Tibial nerve (tissue), 4 donors: ENCODE measurements at regions not wholly inside any gene's neighbourhood (a gene's known extent, or its start where the extent isn't known, plus 50 kb on each side); places are given as distances from the start of the nearest gene placed in this dataset.

Experiments
- DNase-seq, 2 donors: peaks; one replicate each; pipeline ENCODE4 v3.0.0-alpha.2; 2019; ENCODE audit warnings: low spot score in 2 of 2
- H3K27ac ChIP-seq, 4 donors: fragments of 200-600 bp; sonication (generic) in 3 of 4; one replicate each; pipeline ENCODE4 v1.5.1; 2017 to 2019; ENCODE audit warnings: mild to moderate bottlenecking in 1 of 4
- H3K27me3 ChIP-seq, 2 donors: fragments of 200-600 bp; sonication (generic) in 1 of 2; one replicate each; pipeline versions ENCODE4 v1.5.1 to v1.6.0; 2017 to 2019
- H3K36me3 ChIP-seq, 3 donors: fragments of 200-600 bp; sonication (generic); one replicate each; pipeline ENCODE4 v1.5.1; 2018 to 2019
- H3K4me1 ChIP-seq, 4 donors: fragments of 200-600 bp; sonication (generic) in 3 of 4; one replicate each; pipeline ENCODE4 v1.5.1; 2017 to 2019
- H3K4me3 ChIP-seq, 4 donors: fragments of 200-600 bp; sonication (generic) in 3 of 4; one replicate each; pipeline ENCODE4 v1.5.1; 2017 to 2019; ENCODE audit warnings: mild to moderate bottlenecking in 1 of 4, moderate library complexity in 1 of 4
- H3K9me3 ChIP-seq, 4 donors: fragments of 200-600 bp; sonication (generic) in 3 of 4; one replicate each; pipeline ENCODE4 v1.5.1; 2017 to 2019
- CTCF ChIP-seq, 5 experiments: fragments of 200-600 bp in 3 of 5; fragments of 450-650 bp in 2 of 5; sonication (generic) in 3 of 5; IDR thresholded peaks; one replicate each; pipeline ENCODE4 v1.5.1; 2016 to 2019; ENCODE audit warnings: antibody characterized with exemption in 5 of 5, mild to moderate bottlenecking in 3 of 5, moderate library complexity in 2 of 5
- EP300 ChIP-seq, 2 donors: sonication (generic); formaldehyde crosslinking; IDR thresholded peaks; one replicate each; pipeline ENCODE4 v1.6.1; 2017; ENCODE audit warnings: antibody characterized with exemption in 2 of 2, mild to moderate bottlenecking in 1 of 2
- POLR2A ChIP-seq, 2 donors: fragments of 450-650 bp; IDR thresholded peaks; one replicate each; pipeline ENCODE4 v1.6.1; 2017; ENCODE audit warnings: antibody characterized with exemption in 2 of 2, mild to moderate bottlenecking in 2 of 2, moderate library complexity in 2 of 2
- WGBS, 2 donors: methylation state at CpG; one replicate each; pipeline ENCODE4 v1.1.5; 2018; 5-methylcytosine and 5-hydroxymethylcytosine counted together

GRCh38 chr9:20014168-20014567 lies 225.3 kb upstream of the SLC24A2 start:
- Histone ChIP-seq H3K9me3 (no peaks in the 10 kb centered on the region), H3K27ac (no peak overlapping the region), H3K4me1 (no peaks in the 10 kb centered on the region), H3K4me3 (no peak overlapping the region), H3K27me3 (no peaks in the 10 kb centered on the region), H3K36me3 (no peaks in the 10 kb centered on the region)
- TF ChIP-seq CTCF (IDR thresholded peaks at IDR 0.05) (no peak), POLR2A (IDR thresholded peaks at IDR 0.05) (no peak), EP300 (IDR thresholded peaks at IDR 0.05) (no peak)
- no peak for DNase-seq
- WGBS, 2 donors, result 54 to 56% methylated on average over 4 of the region's 4 CpGs

DNA sequence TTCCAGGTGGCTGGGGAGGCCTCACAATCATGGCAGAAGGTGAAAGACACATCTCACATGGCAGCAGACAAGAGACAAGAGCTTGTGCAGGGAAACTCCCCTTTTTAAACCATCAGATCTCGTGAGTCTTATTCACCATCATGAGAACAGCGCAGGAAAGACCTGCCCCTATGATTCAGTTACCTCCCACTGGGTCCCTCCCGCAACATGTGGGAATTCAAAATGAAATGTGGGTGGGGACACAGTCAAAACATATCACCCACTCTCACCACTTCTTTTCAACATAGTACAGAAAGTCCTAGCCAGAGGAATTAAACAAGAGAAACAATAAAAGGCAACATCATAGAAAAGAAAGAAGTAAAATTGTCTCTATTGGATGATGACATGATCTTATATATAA lies 223.4 kb upstream of the SLC24A2 start:
- H3K27ac ChIP-seq, result no peak overlapping the region
- H3K4me1 ChIP-seq, result no peaks in the 10 kb centered on the region
- DNase-seq, result no peak
- no peak for TF ChIP-seq POLR2A (IDR thresholded peaks at IDR 0.05)
- WGBS, 2 donors, result 87 to 88% methylated on average over 3 of the region's 3 CpGs
- H3K4me3 ChIP-seq, result no peak overlapping the region
- H3K27me3 ChIP-seq, result no peaks in the 10 kb centered on the region
- no peaks in the 10 kb centered on the region for H3K9me3 ChIP-seq
- no peaks in the 10 kb centered on the region for H3K36me3 ChIP-seq

- WGBS, 2 donors, result 87 to 94% methylated on average over 2 of the region's 2 CpGs
- no peaks in the 10 kb centered on the region for H3K9me3 ChIP-seq
- TF ChIP-seq POLR2A (IDR thresholded peaks at IDR 0.05), result no peak
- TF ChIP-seq EP300 (IDR thresholded peaks at IDR 0.05), result no peak
- no peak for TF ChIP-seq CTCF (IDR thresholded peaks at IDR 0.05)
- H3K36me3 ChIP-seq, result no peaks in the 10 kb centered on the region
- no peak overlapping the region for H3K4me3 ChIP-seq
- no peaks in the 10 kb centered on the region for H3K4me1 ChIP-seq
- no peak overlapping the region for H3K27ac ChIP-seq
- no peak for DNase-seq
- H3K27me3 ChIP-seq, result no peaks in the 10 kb centered on the region
These were observed 220.8 kb upstream of the SLC24A2 start for GRCh38 chr9:20009606-20010005.

DNA sequence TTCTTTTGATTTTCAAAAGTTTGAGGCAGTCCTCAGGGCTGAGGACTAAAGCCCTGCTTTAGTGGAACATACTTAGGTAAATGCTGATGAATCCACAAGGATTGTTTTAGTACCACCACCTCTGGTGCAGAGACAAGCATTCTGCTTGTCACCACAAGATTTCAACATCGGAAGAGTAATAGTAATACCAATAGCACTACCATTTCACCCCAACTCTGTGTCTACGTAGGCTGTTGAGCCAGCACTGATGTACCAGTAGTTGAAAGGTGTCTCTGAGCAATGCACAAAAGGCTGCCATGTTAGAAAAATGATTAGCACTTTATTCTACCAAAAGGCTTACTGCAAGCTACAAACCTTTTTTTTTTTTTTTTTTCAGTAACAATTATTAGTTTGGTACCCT lies 213.2 kb upstream of the SLC24A2 start:
- DNase-seq, result no peak
- Histone ChIP-seq H3K27me3 (no peaks in the 10 kb centered on the region), H3K4me1 (no peaks in the 10 kb centered on the region), H3K9me3 (no peaks in the 10 kb centered on the region), H3K36me3 (no peaks in the 10 kb centered on the region), H3K4me3 (no peak overlapping the region), H3K27ac (no peak overlapping the region)
- 92 to 97% methylated on average over 2 of the region's 2 CpGs for WGBS, 2 donors
- TF ChIP-seq POLR2A (IDR thresholded peaks at IDR 0.05) (no peak), EP300 (IDR thresholded peaks at IDR 0.05) (no peak), CTCF (IDR thresholded peaks at IDR 0.05) (no peak)

DNA sequence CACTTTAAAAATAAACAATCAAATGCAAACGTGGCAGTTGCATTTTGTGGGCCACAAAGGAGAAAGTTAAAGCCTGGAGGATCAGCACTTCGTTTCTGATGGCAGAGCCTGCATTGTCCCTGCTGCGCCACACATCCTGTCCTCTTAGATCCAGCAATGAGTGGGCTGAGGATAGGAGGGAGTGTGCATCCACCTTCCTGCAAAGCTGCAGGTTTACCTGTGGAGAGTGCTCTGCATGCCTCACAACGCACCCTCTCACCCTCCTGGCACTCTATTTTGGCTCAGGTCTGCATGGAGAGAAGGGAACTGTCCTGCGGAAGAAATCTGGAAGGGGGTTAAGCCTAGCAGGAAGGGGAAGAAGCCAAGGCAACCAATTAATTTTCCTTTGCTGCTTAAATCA lies 212.2 kb upstream of the SLC24A2 start:
- Histone ChIP-seq H3K9me3 (no peaks in the 10 kb centered on the region), H3K27me3 (no peaks in the 10 kb centered on the region), H3K36me3 (no peaks in the 10 kb centered on the region), H3K4me3 (no peak overlapping the region), H3K27ac (no peak overlapping the region), H3K4me1 (no peaks in the 10 kb centered on the region)
- WGBS, 2 donors, result 60 to 70% methylated on average over 5 of the region's 5 CpGs
- no peak for DNase-seq
- TF ChIP-seq EP300 (IDR thresholded peaks at IDR 0.05) (no peak), CTCF (IDR thresholded peaks at IDR 0.05) (no peak), POLR2A (IDR thresholded peaks at IDR 0.05) (no peak)

DNA sequence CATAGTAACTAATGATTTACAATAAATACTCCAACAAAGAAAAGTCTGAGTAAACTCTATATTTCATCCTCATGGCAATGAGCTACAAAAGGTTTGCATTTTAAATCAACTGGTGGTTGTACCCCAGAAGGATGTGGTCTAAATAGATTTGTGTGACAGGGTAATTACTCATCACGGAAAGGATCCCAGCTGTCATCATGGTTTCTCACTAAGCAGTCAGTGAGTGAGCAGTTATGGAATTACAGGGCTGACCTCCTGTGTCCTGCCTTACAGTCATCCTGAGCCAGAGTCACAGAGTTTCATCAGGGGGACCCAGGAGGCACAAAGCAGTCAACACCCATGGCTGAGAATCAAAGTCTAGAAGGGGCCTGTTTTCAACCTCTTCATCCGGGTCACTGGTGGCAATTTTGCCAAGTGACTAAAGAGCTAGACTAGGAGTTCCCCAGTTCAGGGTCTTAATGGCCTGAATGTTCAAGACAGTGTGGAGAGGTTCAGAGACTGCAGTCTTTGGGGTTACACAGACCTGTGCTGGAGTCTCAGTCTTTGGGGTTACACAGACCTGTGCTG lies 210.7 kb upstream of the SLC24A2 start:
- no peak for DNase-seq
- WGBS, 2 donors, result 78 to 79% methylated on average over 2 of the region's 2 CpGs
- no peak for TF ChIP-seq CTCF (IDR thresholded peaks at IDR 0.05)
- Histone ChIP-seq H3K9me3 (no peaks in the 10 kb centered on the region), H3K27me3 (no peaks in the 10 kb centered on the region), H3K36me3 (no peaks in the 10 kb centered on the region), H3K4me1 (no peaks in the 10 kb centered on the region), H3K4me3 (no peak overlapping the region), H3K27ac (no peak overlapping the region)
